ENCODE measurements at regions not wholly inside any gene's neighbourhood (a gene's known extent, or its start where the extent isn't known, plus 50 kb on each side); places are given as distances from the start of the nearest gene placed in this dataset.

DNA sequence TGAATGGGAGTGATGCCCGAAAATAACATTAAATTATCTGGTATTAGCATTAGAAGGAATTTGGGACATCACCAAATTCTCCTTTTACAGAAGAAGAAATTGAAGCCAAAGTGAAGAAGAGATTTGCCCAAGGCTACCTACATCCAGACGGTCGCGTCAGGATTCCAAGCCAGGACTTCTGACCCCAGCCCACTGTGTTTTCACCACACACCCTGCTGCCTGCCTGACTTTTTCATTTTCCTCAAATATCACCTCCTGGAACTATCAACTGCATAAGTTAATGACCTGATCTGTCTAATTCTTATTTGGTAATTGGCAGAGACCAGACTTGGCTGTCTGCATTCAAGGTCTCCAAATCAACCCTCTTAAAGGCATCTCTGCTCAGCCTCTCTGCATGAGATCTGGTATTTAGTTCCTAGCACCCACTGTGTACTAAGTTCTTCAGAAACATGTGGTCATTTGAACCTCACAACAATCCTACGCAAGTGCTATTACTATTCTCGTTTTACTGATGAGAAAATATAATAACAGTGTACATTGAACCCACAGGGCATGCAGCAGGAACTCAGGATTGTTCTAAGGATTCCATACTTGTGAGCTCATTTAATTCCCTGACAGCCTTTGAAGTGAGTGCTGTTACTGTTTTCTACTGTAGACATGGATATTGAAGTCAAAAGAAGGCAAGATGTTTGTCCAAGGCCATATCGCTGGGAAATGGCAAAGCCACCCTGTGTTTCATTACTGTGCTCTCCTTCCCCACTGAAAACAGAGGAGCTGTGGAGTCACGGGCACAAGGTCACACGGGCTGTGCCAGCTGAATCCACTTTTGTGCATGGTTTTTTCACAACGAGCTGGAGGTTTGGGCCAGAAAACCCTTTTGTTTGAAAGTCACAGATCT is 195.2 kb upstream of the C1QTNF7 start:
- peak in 1 of 3 experiments; percentile 22 for DNase-seq

DNA sequence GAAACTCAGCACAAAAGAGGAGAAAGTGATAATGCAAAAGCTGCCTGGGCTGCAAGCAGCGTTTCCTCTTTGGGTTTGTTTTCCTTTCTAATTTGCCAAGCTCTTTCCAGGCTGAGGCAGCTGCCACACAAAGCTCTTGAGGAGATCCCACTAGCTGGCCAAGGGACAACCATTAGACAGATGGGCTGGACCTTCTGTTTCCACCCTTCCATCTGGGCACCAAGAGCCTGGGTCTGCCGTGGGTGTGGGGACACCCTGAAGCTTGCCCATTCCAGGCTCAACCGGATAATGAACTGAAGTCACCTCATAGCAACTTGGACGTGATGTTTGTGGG is 194.6 kb upstream of the C1QTNF7 start:
- peak in 1 of 3 experiments; percentile 22 for DNase-seq

DNA sequence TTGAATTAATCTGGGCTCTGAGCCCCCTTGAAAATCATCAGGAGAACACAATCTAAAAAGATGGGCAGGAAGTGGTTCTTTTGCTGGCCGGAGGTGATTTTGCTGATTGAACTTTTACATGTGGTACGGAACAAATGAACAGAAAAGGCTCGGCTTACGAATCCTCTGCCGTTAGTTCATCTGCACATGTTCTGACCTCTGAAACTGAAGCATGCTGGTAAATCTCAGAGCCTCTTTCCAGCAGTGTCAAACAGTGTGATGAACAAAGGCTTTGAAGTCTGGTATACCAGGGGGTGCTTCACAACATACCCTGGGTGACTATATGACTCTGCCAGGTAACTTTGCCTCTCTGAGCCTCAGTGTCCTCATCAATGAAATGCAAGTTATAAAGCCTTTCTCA is 194.2 kb upstream of the C1QTNF7 start:
- no peak for DNase-seq

DNA sequence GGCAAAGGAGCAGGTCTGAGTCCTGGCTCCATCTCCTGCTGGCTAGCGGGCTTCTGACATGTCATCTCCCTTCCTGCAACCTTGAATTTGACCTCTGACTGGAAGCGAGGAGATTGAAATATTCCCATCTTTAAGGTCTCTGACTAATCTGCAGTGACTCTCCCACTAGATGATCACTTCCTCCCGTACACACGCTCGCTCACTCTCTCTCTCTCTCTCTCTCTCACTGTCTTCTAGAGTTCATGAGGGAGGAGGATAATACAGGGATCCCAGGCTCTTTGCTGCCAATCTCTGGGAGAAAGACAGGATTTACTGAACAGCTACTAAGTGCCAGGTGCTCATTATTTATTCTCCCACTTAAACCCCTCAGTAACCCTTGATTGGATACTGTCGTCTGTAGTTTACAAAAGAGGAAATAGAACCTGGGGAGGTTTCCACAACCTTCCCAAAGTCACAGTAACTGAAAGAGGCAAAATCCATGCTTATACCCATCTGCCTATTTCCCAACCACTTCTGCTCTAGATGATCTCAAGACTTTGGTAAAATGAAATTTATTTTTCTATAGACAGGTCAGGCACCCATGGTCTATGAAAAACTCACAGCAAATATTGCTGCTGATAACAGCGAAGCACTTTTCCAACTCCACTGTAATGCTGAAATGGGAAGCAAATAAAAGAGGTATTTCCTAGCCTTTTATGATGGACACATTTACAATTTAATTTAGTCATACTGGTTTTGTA is 193.5 kb upstream of the C1QTNF7 start:
- no peak for DNase-seq

DNA sequence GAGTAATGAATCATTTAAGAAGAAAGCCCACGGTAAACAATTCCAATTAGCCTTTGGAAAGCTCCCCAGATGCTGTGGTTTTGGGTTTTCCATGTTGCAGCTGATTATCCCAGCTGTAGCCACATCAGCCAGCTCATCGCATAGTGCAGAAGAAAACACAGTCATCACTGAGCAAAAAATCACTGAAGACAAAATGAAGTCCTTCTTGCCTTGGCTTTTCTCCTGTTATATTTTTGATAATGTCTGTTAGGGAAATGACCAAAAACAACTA is 193.0 kb upstream of the C1QTNF7 start:
- no peak for DNase-seq

GRCh38 chr4:15235135-15235534 is 192.7 kb upstream of the C1QTNF7 start:
- no peak for DNase-seq

DNA sequence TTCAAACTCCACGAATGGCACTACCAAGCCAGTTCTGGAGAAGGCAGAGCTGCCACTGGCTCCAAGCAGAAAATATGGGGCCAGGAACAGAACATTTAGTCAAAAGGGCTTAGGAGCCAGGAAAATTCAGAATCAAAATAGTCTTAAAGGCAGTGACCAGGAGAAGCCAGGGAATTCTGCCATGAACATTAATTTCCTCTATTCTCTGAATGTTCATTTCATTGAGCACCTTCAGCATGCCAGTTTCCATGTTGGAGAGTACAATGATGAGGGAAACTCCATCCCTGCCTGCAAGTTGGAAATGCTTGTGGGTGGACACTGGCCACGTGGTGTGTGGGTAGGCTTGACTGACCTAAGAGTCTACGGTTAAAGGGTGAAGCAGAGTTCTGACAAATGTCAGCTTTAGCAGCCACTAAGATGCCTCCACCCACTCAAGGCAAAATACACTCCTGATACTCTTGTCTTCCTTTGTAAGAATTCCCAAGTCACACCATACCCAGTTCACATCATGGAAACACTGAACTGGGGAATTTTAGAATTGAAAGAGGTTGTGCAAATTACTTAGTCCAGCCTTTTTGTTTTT is 190.1 kb upstream of the C1QTNF7 start:
- no peak for DNase-seq

GRCh38 chr4:15238720-15239119 is 189.1 kb upstream of the C1QTNF7 start:
- peak in 1 of 3 experiments; percentile 3 for DNase-seq

DNA sequence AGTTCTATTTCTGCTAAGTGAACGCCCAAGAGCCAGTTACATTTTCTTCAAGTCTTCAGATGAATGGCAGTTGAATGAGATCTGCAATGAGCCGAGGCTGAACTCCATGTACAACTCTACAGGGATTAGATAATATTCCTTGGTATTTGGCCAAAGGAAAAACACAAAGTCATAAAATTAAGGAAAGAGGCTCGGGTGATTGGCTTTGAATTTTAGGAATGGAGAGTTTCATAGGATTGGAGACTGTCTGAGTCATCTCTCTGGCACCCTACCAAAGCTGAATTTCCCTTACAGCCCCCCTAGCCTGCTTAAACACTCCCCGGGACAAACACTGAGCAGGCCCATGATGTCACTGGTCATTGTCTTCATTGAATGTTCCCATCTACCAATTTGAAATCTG is 188.0 kb upstream of the C1QTNF7 start:
- no peak for DNase-seq

DNA sequence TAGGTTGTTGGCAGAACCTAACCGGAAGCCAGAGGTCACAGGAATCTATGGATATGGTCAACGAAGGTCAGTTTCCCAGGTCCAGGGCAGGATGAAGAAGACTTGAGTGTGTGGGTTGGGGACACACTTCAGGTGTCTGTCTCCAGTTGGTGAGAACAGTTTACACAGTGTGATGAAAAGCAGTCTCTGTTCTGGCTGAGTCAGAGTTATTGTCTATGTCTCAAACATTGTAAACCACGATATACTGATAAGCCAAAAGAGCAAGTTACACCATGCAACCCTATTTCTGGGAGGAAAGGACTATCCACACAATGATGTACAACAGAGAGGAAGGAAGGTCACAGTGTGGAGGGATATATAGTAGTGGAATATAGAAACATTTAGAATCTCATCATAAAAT is 187.1 kb upstream of the C1QTNF7 start:
- no peak for DNase-seq

DNA sequence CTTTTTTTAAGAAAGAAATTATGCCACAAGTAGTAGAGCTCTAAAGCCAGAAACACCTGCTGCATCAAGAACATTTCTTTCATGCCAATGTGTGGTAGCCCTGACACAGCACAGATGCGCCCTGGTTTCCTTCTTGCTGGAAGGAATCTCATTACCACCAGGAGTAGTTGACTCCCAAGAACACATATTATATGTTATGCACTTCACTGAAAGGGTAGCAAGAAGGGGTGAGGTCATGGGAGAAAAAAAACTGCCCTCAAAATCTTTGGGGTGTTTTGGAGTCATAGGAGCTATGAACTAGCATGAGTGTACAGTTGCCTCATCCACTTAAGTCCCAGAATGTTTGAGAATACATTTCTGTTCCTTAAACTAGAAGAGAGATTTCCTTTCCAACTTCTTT is 185.8 kb upstream of the C1QTNF7 start:
- no peak for DNase-seq

GRCh38 chr4:15244354-15244753 is 183.5 kb upstream of the C1QTNF7 start:
- DNase-seq = no peak

DNA sequence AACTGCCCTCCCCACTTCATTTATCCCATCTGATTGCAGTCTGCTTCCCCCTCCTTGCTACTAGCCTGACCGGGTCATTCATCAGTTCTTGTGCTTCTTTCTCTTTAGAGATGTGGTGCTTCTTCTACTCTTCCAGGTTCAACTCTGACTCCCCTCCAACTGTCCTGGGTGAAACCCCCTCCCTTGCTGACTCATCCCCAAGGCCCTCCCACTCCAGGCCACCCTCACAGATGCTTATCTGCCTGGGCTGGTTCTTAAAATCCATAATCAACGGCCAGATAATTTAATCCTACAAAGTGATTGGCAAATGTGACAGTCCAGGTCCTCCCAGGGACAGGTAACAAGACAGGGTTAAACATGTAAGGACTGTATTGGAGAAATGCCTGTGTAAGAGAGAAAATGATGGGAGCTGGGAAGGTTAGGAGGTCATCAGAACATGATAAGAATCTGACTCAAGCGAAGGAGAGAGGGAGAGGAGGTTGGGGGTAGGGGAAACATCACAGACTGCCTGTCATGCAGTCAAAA is 182.8 kb upstream of the C1QTNF7 start:
- no peak for DNase-seq

DNA sequence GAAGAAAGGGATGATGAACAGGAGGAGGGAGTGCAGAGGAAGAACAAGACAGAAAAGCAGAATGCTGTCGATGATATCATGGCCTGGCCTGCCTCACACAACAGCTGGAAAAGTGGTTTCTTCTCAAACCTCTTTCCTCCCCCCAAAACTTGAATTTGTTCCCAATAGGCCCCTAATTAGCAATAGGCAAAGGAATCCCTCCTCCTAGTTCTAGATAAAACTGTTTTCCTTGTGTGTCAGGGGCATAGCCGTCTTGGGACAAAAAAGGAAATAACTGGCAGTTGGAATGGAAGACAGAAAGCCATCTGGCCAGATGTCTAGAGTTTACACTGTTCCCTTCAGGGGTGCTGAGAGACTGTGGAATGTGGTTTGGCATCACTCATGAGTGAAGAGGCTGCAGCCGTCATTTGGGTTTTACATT is 177.8 kb upstream of the C1QTNF7 start:
- no peak for DNase-seq

DNA sequence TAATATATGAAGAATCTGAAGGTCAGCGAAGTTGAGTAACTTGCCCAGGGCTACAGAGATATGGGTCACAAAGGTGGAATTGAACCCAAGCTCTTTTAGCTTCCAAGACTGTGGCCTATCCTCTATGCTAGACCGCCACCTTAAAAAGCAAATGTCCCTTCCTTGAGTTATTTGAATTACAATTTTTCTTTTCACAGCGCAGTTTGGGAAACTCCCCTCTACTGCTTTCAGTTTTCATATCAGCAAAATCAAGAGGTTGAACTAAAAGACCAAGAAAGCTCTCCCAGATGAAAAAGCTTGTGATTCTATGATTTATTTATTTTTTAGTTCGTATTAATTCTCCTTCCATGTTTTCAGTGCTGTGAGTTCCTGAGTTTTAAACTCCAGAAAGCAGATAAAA is 174.5 kb upstream of the C1QTNF7 start:
- no peak for DNase-seq

- no peak for DNase-seq
Measured at GRCh38 chr4:15254236-15254880, 173.5 kb upstream of the C1QTNF7 start.

- no peak for DNase-seq
Measured at GRCh38 chr4:15255537-15255936, 172.3 kb upstream of the C1QTNF7 start.

DNA sequence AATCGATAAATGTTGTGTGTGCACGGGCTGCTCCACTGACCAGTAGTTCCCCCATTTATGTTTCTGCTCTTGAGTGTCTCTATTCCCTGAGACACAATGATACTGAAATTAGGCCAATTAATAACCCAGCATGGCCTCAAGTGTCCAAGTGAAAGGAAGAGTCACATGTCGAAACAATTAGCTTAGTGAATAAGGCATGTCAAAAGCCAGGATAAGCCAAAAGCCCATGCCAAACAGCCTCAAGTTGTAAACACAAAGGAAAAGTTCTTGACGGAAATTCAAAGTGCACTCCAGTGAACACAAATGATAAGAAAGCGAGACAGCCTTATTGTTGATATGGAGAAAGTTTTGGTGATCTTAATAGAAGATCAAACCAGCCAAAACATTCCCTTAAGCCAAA is 167.1 kb upstream of the C1QTNF7 start:
- DNase-seq = peak in 1 of 3 experiments; percentile 41

DNA sequence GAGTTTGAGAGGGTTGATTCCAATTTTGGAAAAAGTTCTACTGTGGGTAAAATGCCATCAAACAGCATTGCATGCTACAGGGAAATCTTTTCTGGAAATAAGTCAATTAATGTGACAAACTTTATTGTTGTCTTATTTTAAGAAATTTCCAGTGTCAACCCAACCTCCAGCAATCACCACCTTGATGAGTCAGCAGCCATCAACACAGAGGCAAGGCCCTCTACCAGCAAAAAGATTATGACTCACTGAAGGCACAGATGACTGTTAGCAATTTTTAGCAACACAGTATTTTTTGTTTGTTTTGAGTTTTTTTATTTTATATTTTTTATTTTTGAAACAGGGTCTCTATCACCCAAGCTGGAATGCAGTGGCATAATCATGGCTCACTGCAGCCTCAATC is 165.4 kb upstream of the C1QTNF7 start:
- DNase-seq = no peak

DNA sequence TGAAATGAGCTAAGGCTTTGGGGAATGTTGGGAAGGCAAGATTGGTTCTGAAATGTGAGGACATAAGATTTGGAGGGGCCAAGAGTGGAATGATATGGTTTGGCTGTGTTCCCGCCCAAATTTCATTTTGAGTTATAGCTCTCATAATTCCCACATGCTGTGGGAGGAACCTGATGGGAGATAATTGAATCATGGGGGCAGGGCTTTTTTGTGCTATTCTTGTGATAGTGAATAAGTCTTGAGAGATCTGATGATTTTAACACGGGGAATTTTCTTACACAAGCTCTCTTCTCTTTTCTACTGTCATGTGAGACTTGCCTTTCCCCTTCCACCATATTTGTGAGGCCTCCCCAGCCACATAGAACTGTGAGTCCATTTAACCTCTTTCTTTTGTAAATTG is 157.6 kb upstream of the C1QTNF7 start:
- DNase-seq = no peak

DNA sequence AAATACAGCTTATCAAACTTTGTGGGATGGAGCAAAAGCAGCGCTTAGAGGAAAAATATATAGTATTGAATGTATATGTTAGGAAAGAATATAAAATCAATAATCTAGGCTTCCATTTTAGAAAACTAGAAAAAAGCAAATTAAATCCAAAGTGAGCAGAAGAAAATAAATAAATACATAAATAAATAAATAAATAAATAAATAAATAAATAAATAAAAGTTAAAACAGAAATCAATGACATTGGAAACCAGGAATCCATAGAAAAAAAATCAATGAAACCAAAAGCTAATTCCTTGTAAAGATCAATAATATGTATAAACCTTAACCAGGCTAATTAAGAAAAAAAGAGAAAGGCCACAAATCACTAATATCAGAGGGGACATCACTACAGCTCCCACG is 141.8 kb upstream of the C1QTNF7 start:
- no peak for DNase-seq

GRCh38 chr4:15291122-15291521 is 136.7 kb upstream of the C1QTNF7 start:
- DNase-seq = no peak

DNA sequence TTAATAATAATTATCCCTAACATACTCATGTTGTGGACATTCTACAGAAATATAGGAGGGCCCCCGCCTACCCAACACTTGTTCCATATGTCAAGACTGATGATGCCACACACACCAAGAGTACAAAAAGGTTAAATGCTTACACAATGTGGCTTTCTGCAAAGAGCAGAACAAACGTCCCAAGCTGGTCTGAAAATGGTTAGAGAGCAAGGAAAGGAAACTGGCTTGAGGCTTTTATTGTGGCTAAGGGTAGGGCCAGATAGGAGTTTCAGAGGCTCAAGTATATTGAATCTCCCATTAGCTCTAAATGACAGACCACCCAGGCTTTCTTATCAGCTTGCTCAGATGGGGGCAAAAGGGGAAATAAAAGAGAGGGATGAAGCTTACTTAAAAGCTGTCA is 134.1 kb upstream of the C1QTNF7 start:
- no peak for DNase-seq

- no peak for DNase-seq
Measured at GRCh38 chr4:15294202-15294601, 133.6 kb upstream of the C1QTNF7 start.

All from NCI-H1417 (cell line).